ENCODE measurements at regions not wholly inside any gene's neighbourhood (a gene's known extent, or its start where the extent isn't known, plus 50 kb on each side); places are given as distances from the start of the nearest gene placed in this dataset.
"Not testable (repeated sequence)": the region's sequence is repeated elsewhere in the genome, so short reads cannot be mapped to it uniquely, and the experiment has no call there.

- TF ChIP-seq, protein P1, sequence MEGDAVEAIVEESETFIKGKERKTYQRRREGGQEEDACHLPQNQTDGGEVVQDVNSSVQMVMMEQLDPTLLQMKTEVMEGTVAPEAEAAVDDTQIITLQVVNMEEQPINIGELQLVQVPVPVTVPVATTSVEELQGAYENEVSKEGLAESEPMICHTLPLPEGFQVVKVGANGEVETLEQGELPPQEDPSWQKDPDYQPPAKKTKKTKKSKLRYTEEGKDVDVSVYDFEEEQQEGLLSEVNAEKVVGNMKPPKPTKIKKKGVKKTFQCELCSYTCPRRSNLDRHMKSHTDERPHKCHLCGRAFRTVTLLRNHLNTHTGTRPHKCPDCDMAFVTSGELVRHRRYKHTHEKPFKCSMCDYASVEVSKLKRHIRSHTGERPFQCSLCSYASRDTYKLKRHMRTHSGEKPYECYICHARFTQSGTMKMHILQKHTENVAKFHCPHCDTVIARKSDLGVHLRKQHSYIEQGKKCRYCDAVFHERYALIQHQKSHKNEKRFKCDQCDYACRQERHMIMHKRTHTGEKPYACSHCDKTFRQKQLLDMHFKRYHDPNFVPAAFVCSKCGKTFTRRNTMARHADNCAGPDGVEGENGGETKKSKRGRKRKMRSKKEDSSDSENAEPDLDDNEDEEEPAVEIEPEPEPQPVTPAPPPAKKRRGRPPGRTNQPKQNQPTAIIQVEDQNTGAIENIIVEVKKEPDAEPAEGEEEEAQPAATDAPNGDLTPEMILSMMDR (IDR thresholded peaks at IDR 0.05) = no peak
- no peak for ATAC-seq (ENCODE audit: low FRiP score)
Measured at GRCh38 chr5:79924936-79925893, 65.8 kb downstream of the MTX3 start.

GRCh38 chr5:79923431-79923830 is 67.6 kb downstream of the MTX3 start:
- TF ChIP-seq, protein P1 (IDR thresholded peaks at IDR 0.05) = no peak
- ATAC-seq (ENCODE audit: low FRiP score) (no peak), DNase-seq (ENCODE audit: low spot score) (no peak)

More at GRCh38 chr5:79924936-79925893, 65.8 kb downstream of the MTX3 start:
- DNase-seq (ENCODE audit: low spot score) = no peak

GRCh38 chr5:79922626-79923025 is 68.4 kb downstream of the MTX3 start:
- ATAC-seq (ENCODE audit: low FRiP score) = no peak
- TF ChIP-seq, protein P1 (IDR thresholded peaks at IDR 0.05) = no peak
- DNase-seq (ENCODE audit: low spot score) = no peak

DNA sequence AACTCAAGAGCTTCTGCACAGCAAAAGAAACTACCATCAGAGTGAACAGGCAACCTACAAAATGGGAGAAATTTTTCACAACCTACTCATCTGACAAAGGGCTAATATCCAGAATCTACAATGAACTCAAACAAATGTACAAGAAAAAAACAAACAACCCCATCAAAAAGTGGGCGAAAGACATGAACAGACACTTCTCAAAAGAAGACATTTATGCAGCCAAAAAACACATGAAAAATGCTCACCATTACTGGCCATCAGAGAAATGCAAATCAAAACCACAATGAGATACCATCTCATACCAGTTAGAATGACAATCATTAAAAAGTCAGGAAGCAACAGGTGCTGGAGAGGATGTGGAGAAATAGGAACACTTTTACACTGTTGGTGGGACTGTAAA is 83.6 kb downstream of the MTX3 start:
- not testable (repeated sequence) for ATAC-seq (ENCODE audit: low FRiP score); DNase-seq (ENCODE audit: low spot score)

DNA sequence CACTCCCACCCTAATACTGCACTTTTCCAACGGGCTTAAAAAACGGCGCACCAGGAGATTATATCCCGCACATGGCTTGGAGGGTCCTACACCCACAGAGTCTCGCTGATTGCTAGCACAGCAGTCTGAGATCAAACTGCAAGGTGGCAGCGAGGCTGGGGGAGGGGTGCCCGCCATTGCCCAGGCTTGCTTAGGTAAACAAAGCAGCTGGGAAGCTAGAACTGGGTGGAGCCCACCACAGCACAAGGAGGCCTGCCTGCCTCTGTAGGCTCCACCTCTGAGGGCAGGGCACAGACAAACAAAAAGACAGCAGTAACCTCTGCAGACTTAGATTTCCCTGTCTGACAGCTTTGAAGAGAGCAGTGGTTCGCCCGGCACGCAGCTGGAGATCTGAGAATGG is 88.5 kb downstream of the MTX3 start:
- not testable (repeated sequence) for DNase-seq (ENCODE audit: low spot score); ATAC-seq (ENCODE audit: low FRiP score)

DNA sequence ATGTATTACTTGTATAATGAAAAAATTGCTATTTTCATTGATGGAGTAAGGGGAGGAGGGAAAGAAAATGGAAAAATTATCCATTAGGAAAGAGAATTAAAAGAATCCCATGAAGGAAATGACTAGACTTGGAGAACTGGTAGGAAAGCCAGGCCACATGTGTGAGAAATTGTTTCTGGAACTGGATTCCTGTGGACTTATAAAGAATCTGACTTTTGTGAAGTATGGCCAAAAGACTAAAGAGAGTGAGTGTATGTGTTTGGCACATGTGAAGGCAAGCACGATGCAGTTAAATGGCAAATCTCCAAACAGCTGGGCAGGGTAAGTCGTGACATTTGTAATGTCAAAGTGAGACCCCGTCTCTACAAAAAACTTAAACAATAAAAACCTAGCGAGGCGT is 89.4 kb downstream of the MTX3 start:
- DNase-seq (ENCODE audit: low spot score) (no peak), ATAC-seq (ENCODE audit: low FRiP score) (no peak)
- TF ChIP-seq, protein P1 (IDR thresholded peaks at IDR 0.05) = no peak

- ATAC-seq (ENCODE audit: low FRiP score) (no peak), DNase-seq (ENCODE audit: low spot score) (no peak)
- TF ChIP-seq, protein P1 (IDR thresholded peaks at IDR 0.05) = no peak
Measured at GRCh38 chr5:79898611-79899010, 92.5 kb downstream of the MTX3 start.

GRCh38 chr5:79893976-79894375 is 97.1 kb downstream of the MTX3 start:
- TF ChIP-seq, protein P1 (IDR thresholded peaks at IDR 0.05) = no peak
- DNase-seq (ENCODE audit: low spot score) (no peak), ATAC-seq (ENCODE audit: low FRiP score) (no peak)

Measured in omental fat pad (tissue), 3 donors.